ENCODE measurements at regions not wholly inside any gene's neighbourhood (a gene's known extent, or its start where the extent isn't known, plus 50 kb on each side); places are given as distances from the start of the nearest gene placed in this dataset.

DNA sequence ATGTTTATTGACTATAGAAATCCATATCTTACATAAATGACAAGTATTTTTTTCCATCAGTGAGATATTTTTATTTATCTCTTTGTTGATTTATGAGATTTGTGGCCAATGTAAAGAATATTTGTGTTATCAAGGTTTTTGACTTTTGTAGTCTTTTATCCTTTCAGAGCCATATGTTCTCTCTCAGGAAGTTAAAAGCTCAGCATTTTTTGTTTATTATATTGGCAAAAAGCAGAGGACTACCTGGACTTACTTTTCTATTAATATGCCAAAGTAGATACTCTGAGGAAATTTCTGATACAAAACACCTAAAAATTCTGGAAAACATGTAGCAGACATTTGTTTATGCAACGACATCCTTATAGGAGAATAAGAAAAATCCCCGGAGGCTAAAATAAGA lies 490.3 kb downstream of the SLC6A15 start:
- TF ChIP-seq, protein P1, sequence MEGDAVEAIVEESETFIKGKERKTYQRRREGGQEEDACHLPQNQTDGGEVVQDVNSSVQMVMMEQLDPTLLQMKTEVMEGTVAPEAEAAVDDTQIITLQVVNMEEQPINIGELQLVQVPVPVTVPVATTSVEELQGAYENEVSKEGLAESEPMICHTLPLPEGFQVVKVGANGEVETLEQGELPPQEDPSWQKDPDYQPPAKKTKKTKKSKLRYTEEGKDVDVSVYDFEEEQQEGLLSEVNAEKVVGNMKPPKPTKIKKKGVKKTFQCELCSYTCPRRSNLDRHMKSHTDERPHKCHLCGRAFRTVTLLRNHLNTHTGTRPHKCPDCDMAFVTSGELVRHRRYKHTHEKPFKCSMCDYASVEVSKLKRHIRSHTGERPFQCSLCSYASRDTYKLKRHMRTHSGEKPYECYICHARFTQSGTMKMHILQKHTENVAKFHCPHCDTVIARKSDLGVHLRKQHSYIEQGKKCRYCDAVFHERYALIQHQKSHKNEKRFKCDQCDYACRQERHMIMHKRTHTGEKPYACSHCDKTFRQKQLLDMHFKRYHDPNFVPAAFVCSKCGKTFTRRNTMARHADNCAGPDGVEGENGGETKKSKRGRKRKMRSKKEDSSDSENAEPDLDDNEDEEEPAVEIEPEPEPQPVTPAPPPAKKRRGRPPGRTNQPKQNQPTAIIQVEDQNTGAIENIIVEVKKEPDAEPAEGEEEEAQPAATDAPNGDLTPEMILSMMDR (IDR thresholded peaks at IDR 0.05; ENCODE audit: low read length): no peak
- TF ChIP-seq EZH2 (IDR thresholded peaks at IDR 0.05; ENCODE audit: borderline replicate concordance, low read length): no peak
